HG02870 (cell line): ENCODE measurements at regions not wholly inside any gene's neighbourhood (a gene's known extent, or its start where the extent isn't known, plus 50 kb on each side); places are given as distances from the start of the nearest gene placed in this dataset.
"Not testable (repeated sequence)": the region's sequence is repeated elsewhere in the genome, so short reads cannot be mapped to it uniquely, and the experiment has no call there.

ENCODE experiments used
- ATAC-seq: cut with Tn5 transposase; IDR thresholded peaks from one replicate; pipeline ENCODE4 v1.9.1; 2021; ENCODE audit warnings: mild to moderate bottlenecking, moderate library complexity; ENCODE audit not compliant: unreplicated experiment

GRCh38 chr2:14904378-14904777, 271.9 kb downstream of the LRATD1 start:
- ATAC-seq: not testable (repeated sequence)

GRCh38 chr2:14905571-14905970, 273.1 kb downstream of the LRATD1 start:
- ATAC-seq: no peak

GRCh38 chr2:14907014-14907612, 274.6 kb downstream of the LRATD1 start:
- no peak for ATAC-seq

- no peak for ATAC-seq
Observed at GRCh38 chr2:14909795-14910194, 277.3 kb downstream of the LRATD1 start.

GRCh38 chr2:14910654-14911053, 278.1 kb downstream of the LRATD1 start:
- ATAC-seq: no peak

- ATAC-seq: no peak
Observed at GRCh38 chr2:14915983-14916382, 283.5 kb downstream of the LRATD1 start.

GRCh38 chr2:14923820-14924580, 291.5 kb downstream of the LRATD1 start:
- ATAC-seq: no peak

GRCh38 chr2:14925471-14925870, 293.0 kb downstream of the LRATD1 start:
- no peak for ATAC-seq

- ATAC-seq: no peak
Observed at GRCh38 chr2:14927021-14927564, 294.6 kb downstream of the LRATD1 start.

- no peak for ATAC-seq
Observed at GRCh38 chr2:14928056-14928455, 295.5 kb downstream of the LRATD1 start.

- no peak for ATAC-seq
Observed at GRCh38 chr2:14930441-14930840, 297.9 kb downstream of the LRATD1 start.

- ATAC-seq: no peak
Observed at GRCh38 chr2:14932285-14932684, 299.8 kb downstream of the LRATD1 start.

- ATAC-seq: no peak
Observed at GRCh38 chr2:14933753-14934152, 301.2 kb downstream of the LRATD1 start.

GRCh38 chr2:14936426-14936825, 303.9 kb downstream of the LRATD1 start:
- ATAC-seq: no peak

- ATAC-seq: no peak
Observed at GRCh38 chr2:14937336-14937735, 304.8 kb downstream of the LRATD1 start.

- ATAC-seq: no peak
Observed at GRCh38 chr2:14941151-14941631, 308.7 kb downstream of the LRATD1 start.

- ATAC-seq: no peak
Observed at GRCh38 chr2:14942987-14943386, 310.5 kb downstream of the LRATD1 start.

GRCh38 chr2:14944562-14945346, 312.2 kb downstream of the LRATD1 start:
- ATAC-seq: peak; percentile 50

- ATAC-seq: no peak
Observed at GRCh38 chr2:14951569-14952285, 319.2 kb downstream of the LRATD1 start.

GRCh38 chr2:14952400-14952963, 320.0 kb downstream of the LRATD1 start:
- ATAC-seq: no peak
